ENCODE measurements at regions not wholly inside any gene's neighbourhood (a gene's known extent, or its start where the extent isn't known, plus 50 kb on each side); places are given as distances from the start of the nearest gene placed in this dataset.

DNA sequence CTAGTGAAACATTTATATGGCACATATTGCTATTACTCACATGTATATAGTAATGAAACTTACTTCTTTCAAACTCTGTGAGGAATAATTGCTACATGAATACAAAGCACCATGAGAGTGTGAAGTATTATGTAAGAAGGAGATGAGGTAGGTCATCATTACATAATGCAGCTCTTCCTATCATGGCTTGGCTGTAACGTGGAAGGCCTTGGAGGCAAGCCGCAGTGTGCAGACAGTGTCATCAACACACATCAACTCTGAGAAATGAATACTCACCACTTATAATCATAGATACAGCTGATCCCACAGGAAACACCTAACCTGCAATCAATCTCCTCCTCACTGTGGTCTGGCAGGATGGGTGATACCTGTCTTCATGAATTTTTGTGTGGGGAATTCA is 49.9 kb upstream of the CCDC91 start:
- TF ChIP-seq, protein P1, sequence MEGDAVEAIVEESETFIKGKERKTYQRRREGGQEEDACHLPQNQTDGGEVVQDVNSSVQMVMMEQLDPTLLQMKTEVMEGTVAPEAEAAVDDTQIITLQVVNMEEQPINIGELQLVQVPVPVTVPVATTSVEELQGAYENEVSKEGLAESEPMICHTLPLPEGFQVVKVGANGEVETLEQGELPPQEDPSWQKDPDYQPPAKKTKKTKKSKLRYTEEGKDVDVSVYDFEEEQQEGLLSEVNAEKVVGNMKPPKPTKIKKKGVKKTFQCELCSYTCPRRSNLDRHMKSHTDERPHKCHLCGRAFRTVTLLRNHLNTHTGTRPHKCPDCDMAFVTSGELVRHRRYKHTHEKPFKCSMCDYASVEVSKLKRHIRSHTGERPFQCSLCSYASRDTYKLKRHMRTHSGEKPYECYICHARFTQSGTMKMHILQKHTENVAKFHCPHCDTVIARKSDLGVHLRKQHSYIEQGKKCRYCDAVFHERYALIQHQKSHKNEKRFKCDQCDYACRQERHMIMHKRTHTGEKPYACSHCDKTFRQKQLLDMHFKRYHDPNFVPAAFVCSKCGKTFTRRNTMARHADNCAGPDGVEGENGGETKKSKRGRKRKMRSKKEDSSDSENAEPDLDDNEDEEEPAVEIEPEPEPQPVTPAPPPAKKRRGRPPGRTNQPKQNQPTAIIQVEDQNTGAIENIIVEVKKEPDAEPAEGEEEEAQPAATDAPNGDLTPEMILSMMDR (IDR thresholded peaks at IDR 0.05; ENCODE audit: low read depth, low read length), result no peak
- no peak overlapping the region for H3K4me3 ChIP-seq (ENCODE audit: low read depth, low read length)

Data from WI38 (cell line).